IPS-15b (cell line): ENCODE measurements at regions not wholly inside any gene's neighbourhood (a gene's known extent, or its start where the extent isn't known, plus 50 kb on each side); places are given as distances from the start of the nearest gene placed in this dataset.
"Not testable (repeated sequence)": the region's sequence is repeated elsewhere in the genome, so short reads cannot be mapped to it uniquely, and the experiment has no call there.

ENCODE experiments used
- H3K27me3 ChIP-seq: one replicate; pipeline ENCODE4 v1.6.1; 2013; ENCODE audit warnings: low read length; ENCODE audit not compliant: control insufficient read depth, insufficient read depth
- H3K36me3 ChIP-seq: one replicate; pipeline ENCODE4 v1.6.1; 2013; ENCODE audit warnings: low read length; ENCODE audit not compliant: control insufficient read depth, insufficient read depth
- H3K4me1 ChIP-seq: one replicate; pipeline ENCODE4 v1.6.1; 2013; ENCODE audit warnings: mild to moderate bottlenecking, low read length; ENCODE audit not compliant: control insufficient read depth, insufficient read depth
- H3K4me3 ChIP-seq: one replicate; pipeline ENCODE4 v1.5.1; 2013; ENCODE audit warnings: low read depth, low read length
- H3K9ac ChIP-seq: one replicate; pipeline ENCODE4 v1.6.1; 2013; ENCODE audit warnings: low read depth, mild to moderate bottlenecking, low read length
- H3K9me3 ChIP-seq: one replicate; pipeline ENCODE4 v1.6.1; 2013; ENCODE audit warnings: mild to moderate bottlenecking, low read length; ENCODE audit not compliant: control insufficient read depth, insufficient read depth

- not testable (repeated sequence) for H3K9ac ChIP-seq, H3K4me3 ChIP-seq, H3K27me3 ChIP-seq, H3K9me3 ChIP-seq, H3K4me1 ChIP-seq, H3K36me3 ChIP-seq
Observed at GRCh38 chr4:9547470-9547869, 103.3 kb downstream of the DEFB131A start.

GRCh38 chr4:9556076-9556475 lies 111.9 kb downstream of the DEFB131A start:
- not testable (repeated sequence) for H3K4me1 ChIP-seq, H3K36me3 ChIP-seq, H3K27me3 ChIP-seq, H3K9ac ChIP-seq, H3K4me3 ChIP-seq, H3K9me3 ChIP-seq

GRCh38 chr4:9577869-9578268 lies 133.7 kb downstream of the DEFB131A start:
- not testable (repeated sequence) for H3K27me3 ChIP-seq, H3K4me3 ChIP-seq, H3K4me1 ChIP-seq, H3K36me3 ChIP-seq, H3K9ac ChIP-seq, H3K9me3 ChIP-seq

- H3K36me3 ChIP-seq = not testable (repeated sequence)
Observed at GRCh38 chr4:9582880-9583279, 138.7 kb downstream of the DEFB131A start.

GRCh38 chr4:9592010-9592409 lies 147.8 kb downstream of the DEFB131A start:
- Histone ChIP-seq H3K36me3 (no peaks in the 10 kb centered on the region), H3K4me3 (no peak overlapping the region), H3K4me1 (no peaks in the 10 kb centered on the region), H3K9ac (no peak overlapping the region), H3K9me3 (no peaks in the 10 kb centered on the region), H3K27me3 (no peaks in the 10 kb centered on the region)

More at GRCh38 chr4:9582880-9583279, 138.7 kb downstream of the DEFB131A start:
- H3K9me3 ChIP-seq, H3K4me1 ChIP-seq, H3K27me3 ChIP-seq, H3K4me3 ChIP-seq, H3K9ac ChIP-seq: not testable (repeated sequence)

- H3K27me3 ChIP-seq = no peaks in the 10 kb centered on the region
- H3K36me3 ChIP-seq = no peaks in the 10 kb centered on the region
- no peaks in the 10 kb centered on the region for H3K9me3 ChIP-seq
- no peaks in the 10 kb centered on the region for H3K4me1 ChIP-seq
- no peak overlapping the region for H3K4me3 ChIP-seq
- no peak overlapping the region for H3K9ac ChIP-seq
Observed at GRCh38 chr4:9594948-9595347, 150.7 kb downstream of the DEFB131A start.

- H3K4me3 ChIP-seq, H3K4me1 ChIP-seq, H3K9ac ChIP-seq, H3K9me3 ChIP-seq, H3K27me3 ChIP-seq, H3K36me3 ChIP-seq: not testable (repeated sequence)
Observed at GRCh38 chr4:9595531-9595930, 151.3 kb downstream of the DEFB131A start.

- Histone ChIP-seq H3K9ac (no peak overlapping the region), H3K9me3 (no peaks in the 10 kb centered on the region), H3K36me3 (no peaks in the 10 kb centered on the region), H3K4me1 (peaks cover 4% of the 10 kb centered on the region), H3K4me3 (no peak overlapping the region), H3K27me3 (no peaks in the 10 kb centered on the region)
Observed at GRCh38 chr4:9599266-9599665, 155.1 kb downstream of the DEFB131A start.

GRCh38 chr4:9600246-9600645 lies 156.0 kb downstream of the DEFB131A start:
- Histone ChIP-seq H3K4me1 (peaks cover 6% of the 10 kb centered on the region), H3K27me3 (no peaks in the 10 kb centered on the region), H3K9me3 (no peaks in the 10 kb centered on the region)

GRCh38 chr4:9602389-9602914 lies 158.2 kb downstream of the DEFB131A start:
- Histone ChIP-seq H3K4me3 (no peak overlapping the region), H3K9ac (no peak overlapping the region), H3K9me3 (no peaks in the 10 kb centered on the region), H3K4me1 (peaks cover 6% of the 10 kb centered on the region), H3K27me3 (no peaks in the 10 kb centered on the region), H3K36me3 (no peaks in the 10 kb centered on the region)

More at GRCh38 chr4:9600246-9600645, 156.0 kb downstream of the DEFB131A start:
- H3K4me3 ChIP-seq = no peak overlapping the region
- H3K9ac ChIP-seq = no peak overlapping the region
- no peaks in the 10 kb centered on the region for H3K36me3 ChIP-seq

- H3K4me1 ChIP-seq, H3K4me3 ChIP-seq, H3K36me3 ChIP-seq, H3K9ac ChIP-seq, H3K27me3 ChIP-seq, H3K9me3 ChIP-seq: not testable (repeated sequence)
Observed at GRCh38 chr4:9604031-9604892, 160.0 kb downstream of the DEFB131A start.

GRCh38 chr4:9604893-9605190 lies 160.6 kb downstream of the DEFB131A start:
- H3K36me3 ChIP-seq, H3K4me1 ChIP-seq, H3K9ac ChIP-seq, H3K4me3 ChIP-seq, H3K9me3 ChIP-seq, H3K27me3 ChIP-seq: not testable (repeated sequence)
